NB4 (cell line): ENCODE measurements at regions not wholly inside any gene's neighbourhood (a gene's known extent, or its start where the extent isn't known, plus 50 kb on each side); places are given as distances from the start of the nearest gene placed in this dataset.

Experiments used
- DNase-seq: peaks from one replicate; pipeline ENCODE4 v3.0.0; 2010; ENCODE audit warnings: low read depth
- H3K4me3 ChIP-seq: one replicate; pipeline ENCODE4 v1.5.1; 2011; ENCODE audit warnings: mild to moderate bottlenecking, low read depth, low read length, moderate library complexity
- MYC ChIP-seq: IDR thresholded peaks from 2 replicates; pipeline ENCODE4 v1.6.1; 2011; ENCODE audit warnings: low read depth, low read length
- POLR2A ChIP-seq: IDR thresholded peaks from 2 replicates; pipeline ENCODE4 v1.6.1; 2011; ENCODE audit warnings: mild to moderate bottlenecking; ENCODE audit not compliant: insufficient read length; ENCODE audit errors: extremely low read depth
- TF ChIP-seq, protein P1 (sequence below): IDR thresholded peaks from one replicate; pipeline ENCODE4 v1.5.1; 2012; ENCODE audit warnings: low read depth, low read length
- TF ChIP-seq, protein P2 (sequence below): IDR thresholded peaks from 2 replicates; pipeline ENCODE4 v1.6.1; 2011; ENCODE audit warnings: low read depth, low read length

DNA sequence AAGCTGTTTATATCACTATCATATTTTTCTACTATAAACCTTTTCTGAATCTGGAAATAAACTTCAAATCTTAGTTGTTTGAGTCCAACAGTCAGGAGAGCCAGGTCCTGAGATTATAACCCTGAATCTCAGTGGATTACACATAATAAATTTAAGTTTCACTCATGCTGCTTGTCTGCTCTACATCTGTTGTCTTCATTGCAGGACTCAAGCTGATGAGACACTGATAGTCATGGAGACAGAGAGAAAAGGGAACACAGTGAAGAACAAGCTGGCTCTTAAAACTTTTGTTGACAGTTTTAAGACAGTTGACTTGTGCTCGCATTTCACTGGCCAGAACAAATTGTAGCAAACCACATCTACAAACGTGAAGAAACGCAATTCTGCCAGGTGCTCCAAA lies 327.0 kb upstream of the CTSO start:
- no peak for DNase-seq
- no peak overlapping the region for H3K4me3 ChIP-seq
- no peak for TF ChIP-seq POLR2A
- TF ChIP-seq, protein P1, sequence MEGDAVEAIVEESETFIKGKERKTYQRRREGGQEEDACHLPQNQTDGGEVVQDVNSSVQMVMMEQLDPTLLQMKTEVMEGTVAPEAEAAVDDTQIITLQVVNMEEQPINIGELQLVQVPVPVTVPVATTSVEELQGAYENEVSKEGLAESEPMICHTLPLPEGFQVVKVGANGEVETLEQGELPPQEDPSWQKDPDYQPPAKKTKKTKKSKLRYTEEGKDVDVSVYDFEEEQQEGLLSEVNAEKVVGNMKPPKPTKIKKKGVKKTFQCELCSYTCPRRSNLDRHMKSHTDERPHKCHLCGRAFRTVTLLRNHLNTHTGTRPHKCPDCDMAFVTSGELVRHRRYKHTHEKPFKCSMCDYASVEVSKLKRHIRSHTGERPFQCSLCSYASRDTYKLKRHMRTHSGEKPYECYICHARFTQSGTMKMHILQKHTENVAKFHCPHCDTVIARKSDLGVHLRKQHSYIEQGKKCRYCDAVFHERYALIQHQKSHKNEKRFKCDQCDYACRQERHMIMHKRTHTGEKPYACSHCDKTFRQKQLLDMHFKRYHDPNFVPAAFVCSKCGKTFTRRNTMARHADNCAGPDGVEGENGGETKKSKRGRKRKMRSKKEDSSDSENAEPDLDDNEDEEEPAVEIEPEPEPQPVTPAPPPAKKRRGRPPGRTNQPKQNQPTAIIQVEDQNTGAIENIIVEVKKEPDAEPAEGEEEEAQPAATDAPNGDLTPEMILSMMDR = no peak
- TF ChIP-seq MYC = no peak
- TF ChIP-seq, protein P2, sequence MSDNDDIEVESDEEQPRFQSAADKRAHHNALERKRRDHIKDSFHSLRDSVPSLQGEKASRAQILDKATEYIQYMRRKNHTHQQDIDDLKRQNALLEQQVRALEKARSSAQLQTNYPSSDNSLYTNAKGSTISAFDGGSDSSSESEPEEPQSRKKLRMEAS = no peak

DNA sequence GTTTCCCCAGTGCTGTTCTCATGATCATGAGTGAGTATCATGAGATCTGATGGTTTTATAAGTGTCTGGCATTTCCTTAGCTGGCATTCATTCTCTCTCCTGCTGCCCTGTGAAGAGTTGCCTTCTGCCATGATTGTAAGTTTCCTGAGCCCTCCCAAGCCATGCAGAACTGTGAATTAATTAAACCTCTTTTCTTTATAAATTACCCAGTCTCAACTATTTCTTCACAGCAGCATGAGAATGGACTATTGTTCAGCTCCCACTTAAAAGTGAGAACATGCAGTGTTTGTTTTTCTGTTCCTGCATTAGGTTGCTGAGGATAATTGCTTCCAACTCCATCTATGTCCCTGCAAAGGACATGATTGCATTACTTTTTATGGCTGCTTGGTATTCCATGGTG lies 311.7 kb upstream of the CTSO start:
- H3K4me3 ChIP-seq = no peak overlapping the region
- TF ChIP-seq, protein P1 = no peak
- no peak for TF ChIP-seq POLR2A
- TF ChIP-seq, protein P2 = no peak
- TF ChIP-seq MYC = no peak
- DNase-seq = no peak

DNA sequence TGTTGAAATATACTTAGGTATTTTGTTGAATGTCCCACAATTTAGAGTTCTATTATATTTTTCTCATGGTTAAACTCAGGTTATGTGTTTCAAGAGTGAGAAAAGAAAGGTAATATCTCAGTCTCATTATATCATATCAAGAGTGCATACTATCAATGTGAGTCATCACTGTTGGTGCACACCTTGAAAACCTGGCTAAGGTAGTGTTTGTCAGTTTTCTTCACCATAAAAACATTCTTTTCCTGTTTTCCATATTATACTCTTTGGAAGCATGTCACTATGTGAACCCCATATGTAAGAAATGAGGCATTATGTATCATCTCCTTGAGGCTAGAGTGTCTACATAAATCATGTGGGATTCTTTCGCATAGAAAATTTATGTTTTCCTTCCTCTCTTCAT lies 307.6 kb upstream of the CTSO start:
- H3K4me3 ChIP-seq = no peak overlapping the region
- TF ChIP-seq, protein P2 = no peak
- TF ChIP-seq MYC = no peak
- TF ChIP-seq POLR2A = no peak
- TF ChIP-seq, protein P1 = no peak
- no peak for DNase-seq

DNA sequence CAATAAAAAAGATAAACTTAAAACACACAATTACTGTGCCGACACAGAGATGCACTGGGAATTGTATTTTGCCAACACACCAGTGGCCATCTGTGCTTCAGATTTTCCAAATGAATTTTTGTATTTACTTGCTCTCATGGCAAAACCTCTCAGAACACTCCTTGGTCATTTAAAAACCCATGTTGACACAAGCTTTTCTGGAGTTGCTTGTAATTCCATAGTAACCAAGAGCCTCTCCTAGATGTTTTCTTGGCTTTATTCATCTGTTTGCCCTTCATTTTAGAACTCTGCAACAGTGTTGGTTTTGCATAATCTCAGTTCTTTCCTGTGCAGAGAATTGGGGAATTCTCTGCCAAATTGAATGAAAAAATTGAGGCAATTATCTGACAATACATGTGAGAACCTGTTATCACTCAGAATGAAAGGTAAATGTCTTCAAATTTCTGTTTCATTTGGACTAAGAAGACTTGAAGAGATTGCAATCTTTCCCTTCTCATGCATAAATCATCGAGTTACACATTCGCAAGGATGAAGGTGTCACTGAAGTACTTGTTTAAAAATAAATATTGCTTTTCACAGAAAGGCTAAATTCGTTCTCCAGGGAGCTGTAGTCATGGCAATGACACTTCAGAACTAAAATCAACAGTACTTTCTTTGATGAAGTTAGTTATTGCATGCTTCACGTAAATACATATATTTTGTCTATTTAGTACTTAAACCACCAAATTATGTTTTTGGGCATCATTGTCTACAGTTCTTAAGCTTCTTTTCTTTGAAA lies 301.8 kb upstream of the CTSO start:
- TF ChIP-seq POLR2A (no peak), MYC (no peak)
- TF ChIP-seq, protein P1 = no peak
- TF ChIP-seq, protein P2 = no peak
- no peak overlapping the region for H3K4me3 ChIP-seq
- no peak for DNase-seq

DNA sequence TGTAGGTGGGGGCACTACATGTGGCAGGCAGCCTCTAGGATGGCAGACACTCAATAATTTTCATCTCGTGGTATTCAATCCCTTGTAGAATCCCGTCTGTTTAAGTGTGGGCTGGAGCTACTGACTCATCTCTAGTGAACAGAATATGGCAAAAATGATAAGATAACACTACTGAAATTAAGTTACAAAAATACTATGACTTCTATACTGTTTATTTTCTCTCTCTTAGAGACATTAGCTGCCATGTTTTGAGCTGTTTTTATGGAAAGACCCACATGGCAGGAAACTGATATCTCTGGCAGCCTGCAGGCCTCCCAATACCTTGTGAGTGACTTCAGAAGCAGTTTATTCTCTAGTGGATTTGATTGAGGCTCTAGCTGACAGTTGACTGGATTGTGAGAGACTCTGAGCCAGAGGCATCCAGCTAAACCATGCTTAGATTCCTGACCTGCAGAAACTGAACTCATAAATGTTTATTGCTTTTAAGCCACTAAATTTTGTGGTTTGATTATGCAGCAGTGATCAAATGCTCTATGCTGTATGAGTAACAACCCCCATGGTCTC lies 298.8 kb upstream of the CTSO start:
- TF ChIP-seq, protein P2 = no peak
- no peak for TF ChIP-seq POLR2A
- no peak for TF ChIP-seq MYC
- TF ChIP-seq, protein P1 = no peak

More for the DNA sequence above, 298.8 kb upstream of the CTSO start:
- no peak overlapping the region for H3K4me3 ChIP-seq
- no peak for DNase-seq
